GM18873 (cell line): ENCODE measurements at regions not wholly inside any gene's neighbourhood (a gene's known extent, or its start where the extent isn't known, plus 50 kb on each side); places are given as distances from the start of the nearest gene placed in this dataset.
"Not testable (repeated sequence)": the region's sequence is repeated elsewhere in the genome, so short reads cannot be mapped to it uniquely, and the experiment has no call there.

Experiments used
- ATAC-seq: cut with Tn5 transposase; IDR thresholded peaks from one replicate; pipeline ENCODE4 v1.9.1; 2021; ENCODE audit warnings: mild to moderate bottlenecking, moderate library complexity, moderate number of reproducible peaks; ENCODE audit not compliant: unreplicated experiment, low FRiP score

DNA sequence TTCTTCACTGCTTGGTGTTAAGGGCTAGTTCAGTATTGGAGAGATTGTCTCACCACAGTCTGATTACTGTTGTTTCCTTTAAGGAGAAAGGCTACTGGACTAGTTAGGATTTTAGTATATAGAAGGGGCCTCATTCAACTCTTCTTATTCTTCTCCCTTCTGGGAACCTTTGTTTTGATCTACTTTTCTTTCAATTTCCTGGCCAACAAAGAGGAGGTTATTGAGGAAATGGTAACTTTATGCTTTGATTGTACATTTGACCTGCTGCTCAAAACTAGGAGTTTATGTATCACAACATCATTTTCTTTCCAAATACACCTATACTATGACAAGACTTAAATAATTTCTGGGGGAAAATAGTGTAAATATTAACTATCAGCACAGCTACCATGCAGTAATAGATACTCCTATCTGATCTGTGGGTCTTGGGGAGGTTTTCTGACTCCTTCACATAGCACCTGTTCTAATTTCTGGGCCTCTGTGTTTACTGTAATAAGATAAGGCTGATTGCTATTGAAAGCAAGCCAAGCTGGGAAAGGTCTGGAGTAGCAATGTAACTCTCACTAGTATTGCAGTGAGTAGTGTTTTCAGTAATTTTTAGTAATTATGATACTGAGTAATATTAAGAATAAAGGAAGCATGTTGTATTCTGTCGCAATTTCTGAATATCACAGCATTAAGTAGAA lies 395.3 kb downstream of the NUP35 start:
- no peak for ATAC-seq

- ATAC-seq, result no peak
Measured at GRCh38 chr2:183521911-183522310, 397.7 kb downstream of the NUP35 start.

DNA sequence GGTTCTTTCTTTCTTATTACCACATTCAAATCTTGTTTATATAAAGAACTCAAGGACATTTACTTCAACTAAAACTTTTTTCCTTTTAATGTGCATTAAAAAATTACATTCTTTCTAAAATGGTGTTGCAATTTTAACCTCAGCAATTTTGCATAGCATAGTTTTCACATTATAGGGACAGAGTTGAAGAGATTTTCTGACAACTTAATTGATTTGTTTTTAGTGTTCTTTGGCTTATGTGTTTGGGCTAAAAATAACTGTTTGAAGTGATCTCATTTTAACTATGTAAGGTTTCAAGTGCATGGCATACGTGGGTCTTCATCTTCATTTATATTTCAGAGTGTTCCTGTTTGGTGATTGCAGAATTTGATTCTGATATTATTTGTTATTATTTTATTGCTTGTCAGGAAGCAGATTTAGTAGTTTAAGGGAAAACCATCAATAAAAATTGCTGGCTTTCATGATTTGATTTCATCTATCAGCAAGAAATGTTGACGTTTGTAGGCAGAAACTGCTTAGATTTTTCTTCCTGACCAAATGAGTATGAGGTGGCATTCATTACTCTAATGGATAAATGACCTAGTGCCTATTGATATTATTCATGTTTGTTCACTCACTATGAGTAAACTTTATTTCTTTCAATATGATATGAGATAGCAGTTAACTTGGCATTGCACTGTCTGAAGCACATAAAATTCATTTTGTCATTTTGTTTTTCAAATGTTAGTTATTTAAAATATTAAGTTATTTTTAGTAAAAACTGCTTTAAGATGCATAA lies 398.4 kb downstream of the NUP35 start:
- ATAC-seq, result no peak

- peak; percentile 63 for ATAC-seq
Measured at GRCh38 chr2:183530333-183530901, 406.2 kb downstream of the NUP35 start.

DNA sequence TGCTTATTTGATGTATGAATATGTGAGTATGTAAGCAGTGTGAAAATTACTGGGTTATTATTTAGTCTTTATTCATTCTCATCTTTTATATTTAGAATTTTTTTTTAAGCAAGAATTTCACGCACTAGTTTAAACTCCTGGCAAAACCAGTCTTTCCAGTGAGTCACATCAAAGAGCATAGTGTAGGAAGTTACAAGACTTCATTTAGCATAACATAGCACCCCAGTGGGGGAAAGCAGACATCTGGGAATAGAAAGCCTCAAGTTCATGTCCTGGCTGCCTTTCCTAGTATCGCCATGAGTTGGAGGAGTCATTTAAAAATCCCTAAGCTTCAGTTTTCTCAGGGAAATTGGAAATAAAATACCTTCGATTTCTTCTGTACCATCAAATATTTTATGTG lies 408.3 kb downstream of the NUP35 start:
- ATAC-seq, result no peak

- no peak for ATAC-seq
Measured at GRCh38 chr2:183533021-183533420, 408.8 kb downstream of the NUP35 start.

DNA sequence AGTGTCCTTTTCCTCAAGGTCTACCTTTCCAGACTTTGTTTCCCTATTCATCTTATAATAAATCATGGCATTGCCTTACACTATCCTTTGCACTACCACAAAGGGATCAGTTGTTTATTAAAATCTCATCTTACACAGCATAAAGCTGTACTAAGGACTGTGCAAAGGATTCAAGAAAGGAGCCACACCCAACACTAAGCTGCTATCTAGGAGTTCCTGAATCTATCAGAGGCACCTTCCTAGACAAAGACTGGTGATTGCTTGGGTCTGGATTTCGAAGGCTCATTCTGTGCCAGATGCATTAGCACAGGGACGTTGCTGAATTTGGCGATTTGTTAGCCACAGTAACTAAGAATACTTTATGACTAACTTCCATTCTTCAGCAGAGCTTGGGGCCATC lies 412.0 kb downstream of the NUP35 start:
- no peak for ATAC-seq

GRCh38 chr2:183536714-183537113 lies 412.5 kb downstream of the NUP35 start:
- ATAC-seq, result no peak

DNA sequence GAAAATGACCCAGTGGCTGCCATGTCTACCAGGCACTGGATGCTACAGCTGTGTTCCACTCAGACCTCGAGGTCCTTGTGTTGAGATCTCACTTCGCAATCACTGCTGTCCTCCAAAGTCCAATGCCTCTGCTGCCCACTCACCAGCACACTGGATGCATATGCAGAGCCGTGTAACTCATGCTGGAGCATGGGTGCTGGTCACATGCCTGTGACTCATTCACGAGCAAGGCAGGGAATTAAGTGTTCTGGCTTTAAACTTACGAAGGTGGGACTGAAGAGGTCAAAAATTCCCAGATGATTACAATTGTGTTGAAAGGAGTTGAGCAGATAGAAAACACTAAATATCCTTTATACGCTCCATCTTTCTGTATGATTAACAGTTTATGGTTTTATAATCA lies 417.5 kb downstream of the NUP35 start:
- ATAC-seq, result no peak

- ATAC-seq, result no peak
Measured at GRCh38 chr2:183542606-183543005, 418.4 kb downstream of the NUP35 start.

- ATAC-seq, result peak; percentile 9
Measured at GRCh38 chr2:183543222-183543621, 419.0 kb downstream of the NUP35 start.

DNA sequence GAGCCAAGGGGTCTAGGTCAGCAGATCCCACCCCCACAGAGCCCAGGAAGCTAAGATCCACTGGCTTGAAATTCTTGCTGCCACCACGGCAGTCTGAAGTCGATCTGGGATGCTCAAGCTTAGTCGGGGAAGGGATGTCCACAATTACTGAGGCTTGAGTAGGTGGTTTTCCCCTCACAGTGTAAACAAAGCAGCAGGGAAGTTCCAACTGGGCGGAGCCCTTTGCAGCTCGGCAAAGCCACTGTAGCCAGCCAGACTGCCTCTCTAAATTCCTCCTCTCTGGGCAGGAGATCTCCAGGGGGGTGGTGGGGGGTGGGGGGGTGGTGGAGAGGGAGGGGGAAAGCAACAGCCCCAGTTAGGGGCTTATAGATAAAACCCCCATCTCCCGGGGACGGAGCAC lies 419.5 kb downstream of the NUP35 start:
- peak; percentile 95 for ATAC-seq

DNA sequence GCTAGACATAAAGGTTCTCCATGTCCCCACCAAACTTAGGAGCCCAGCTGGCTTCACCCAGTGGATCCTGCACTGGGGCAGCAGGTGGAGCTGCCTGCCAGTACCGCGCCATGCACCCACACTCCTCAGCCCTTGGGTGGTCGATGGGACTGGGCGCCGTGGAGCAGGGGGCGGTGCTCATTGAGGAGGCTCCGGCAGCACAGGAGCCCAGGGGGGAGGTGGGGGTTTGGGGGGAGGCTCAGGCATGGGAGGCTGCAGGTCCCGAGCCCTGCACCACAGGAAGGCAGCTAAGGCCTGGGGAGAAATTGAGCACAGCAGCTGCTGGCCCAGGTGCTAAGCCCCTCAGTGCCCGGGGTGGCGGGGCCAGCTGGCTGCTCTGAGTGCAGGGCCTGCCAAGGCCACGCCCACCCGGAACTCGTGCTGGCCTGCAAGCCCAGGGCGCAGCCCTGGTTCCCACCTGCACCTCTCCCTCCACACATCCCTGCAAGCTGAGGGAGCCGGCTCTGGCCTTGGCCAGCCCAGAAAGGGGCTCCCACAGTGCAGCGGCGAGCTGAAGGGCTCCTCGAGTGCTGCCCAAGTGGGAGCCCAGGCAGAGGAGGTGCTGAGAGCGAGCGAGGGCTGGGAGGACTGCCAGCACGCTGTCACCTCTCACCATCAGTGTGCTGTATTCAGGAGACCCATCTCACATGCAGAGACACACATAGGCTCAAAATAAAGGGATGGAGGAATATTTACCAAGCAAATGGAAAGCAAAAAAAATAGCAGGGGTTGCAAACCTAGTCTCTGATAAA lies 422.5 kb downstream of the NUP35 start:
- not testable (repeated sequence) for ATAC-seq

GRCh38 chr2:183552716-183553115 lies 428.5 kb downstream of the NUP35 start:
- no peak for ATAC-seq

GRCh38 chr2:183564726-183565125 lies 440.5 kb downstream of the NUP35 start:
- no peak for ATAC-seq

DNA sequence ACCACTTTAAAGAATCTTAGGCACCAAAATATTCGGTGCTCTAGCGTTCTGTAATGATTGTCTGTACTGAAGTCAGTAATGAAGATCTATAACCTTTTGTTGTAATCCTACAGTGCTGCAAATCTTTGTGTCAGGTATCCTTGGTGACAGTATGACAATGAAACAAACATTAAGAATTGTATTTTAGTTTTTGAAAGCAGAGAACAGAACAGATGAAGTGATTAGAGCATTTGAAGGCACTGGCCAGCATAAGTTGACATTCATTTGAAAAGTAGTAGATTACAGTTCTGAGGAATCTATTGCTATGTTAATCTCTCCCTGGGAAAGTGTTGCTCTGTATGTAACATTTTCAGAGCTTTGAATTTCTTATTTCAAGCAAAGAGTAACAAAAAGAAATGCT lies 451.2 kb downstream of the NUP35 start:
- ATAC-seq, result no peak

DNA sequence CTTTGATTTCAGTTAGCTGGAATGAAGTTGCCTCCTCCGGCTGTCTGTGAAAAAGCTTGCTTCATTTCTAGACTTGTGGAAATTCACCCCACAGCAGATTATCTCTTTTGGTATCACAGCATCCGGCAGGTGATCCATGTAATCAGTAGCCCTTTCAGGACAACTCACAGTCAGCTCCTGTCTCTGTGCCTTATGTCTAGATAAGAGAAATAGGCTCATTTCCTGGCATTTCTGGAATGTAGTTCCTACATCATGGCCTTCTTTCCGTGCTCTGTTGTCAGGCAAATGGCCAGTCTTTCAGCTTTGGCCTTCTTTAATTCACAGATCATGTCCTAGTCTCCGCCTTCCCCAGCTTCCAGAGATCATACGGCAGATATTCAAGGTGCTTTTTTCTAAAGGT lies 455.4 kb downstream of the NUP35 start:
- ATAC-seq, result no peak

- no peak for ATAC-seq
Measured at GRCh38 chr2:183592271-183592670, 468.0 kb downstream of the NUP35 start.

DNA sequence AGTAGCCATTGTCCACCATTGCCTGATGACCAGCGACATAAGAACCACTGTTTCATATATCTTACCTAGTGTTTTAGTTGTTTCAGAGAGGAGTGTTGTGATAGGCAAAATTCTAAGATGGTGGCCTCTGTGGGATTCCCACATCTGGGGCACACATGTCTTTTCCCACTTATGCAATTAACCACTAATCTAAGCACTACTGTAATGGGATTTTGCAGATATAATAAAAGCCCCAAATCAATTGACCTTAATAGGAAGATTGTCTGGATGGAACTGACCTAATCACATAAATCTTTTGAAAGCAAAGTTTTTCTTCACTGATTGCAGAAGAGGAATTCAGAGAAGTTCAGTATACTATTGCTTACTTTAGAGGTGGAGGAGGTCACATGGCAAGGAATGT lies 469.9 kb downstream of the NUP35 start:
- no peak for ATAC-seq

GRCh38 chr2:183597841-183598240 lies 473.6 kb downstream of the NUP35 start:
- ATAC-seq, result no peak

DNA sequence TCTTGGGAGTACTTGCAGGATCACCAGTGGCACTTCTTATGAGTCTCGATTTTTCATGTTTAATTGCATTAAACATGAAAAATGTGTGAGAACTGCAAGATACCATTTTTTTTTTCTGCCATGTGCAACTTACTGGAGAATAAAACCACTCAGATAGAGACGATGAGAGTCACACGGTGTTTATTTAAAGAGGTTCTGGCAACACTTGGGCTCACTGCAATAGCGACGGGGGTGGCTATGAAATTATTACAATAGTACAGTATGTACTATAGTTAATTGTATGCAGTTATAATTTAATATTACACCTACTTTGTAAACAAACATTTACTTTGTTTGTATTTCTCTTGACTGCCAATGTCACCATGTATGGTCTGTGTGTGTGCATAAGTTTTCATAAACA lies 479.8 kb downstream of the NUP35 start:
- ATAC-seq, result no peak
